ENCODE measurements at regions not wholly inside any gene's neighbourhood (a gene's known extent, or its start where the extent isn't known, plus 50 kb on each side); places are given as distances from the start of the nearest gene placed in this dataset.

- TF ChIP-seq CHD7 (IDR thresholded peaks at IDR 0.05; ENCODE audit: insufficient replicate concordance, low read length) (no peak), TCF12 (IDR thresholded peaks at IDR 0.05; ENCODE audit: low read depth, low read length) (no peak), CHD2 (IDR thresholded peaks at IDR 0.05; ENCODE audit: low read length) (no peak), EZH2 (IDR thresholded peaks at IDR 0.05; ENCODE audit: low read depth, low read length, severe bottlenecking) (no peak), CTCF (IDR thresholded peaks at IDR 0.05; ENCODE audit: control extremely low read depth in 1 of 3, insufficient read depth in 1 of 3, low read depth in 1 of 3, low read length in 3 of 3) (no peak)
These were observed 50.1 kb upstream of the TNFAIP3 start (continued) for GRCh38 chr6:137816688-137817618.

Measured in H1 (cell line).